ENCODE measurements at regions not wholly inside any gene's neighbourhood (a gene's known extent, or its start where the extent isn't known, plus 50 kb on each side); places are given as distances from the start of the nearest gene placed in this dataset.

DNA sequence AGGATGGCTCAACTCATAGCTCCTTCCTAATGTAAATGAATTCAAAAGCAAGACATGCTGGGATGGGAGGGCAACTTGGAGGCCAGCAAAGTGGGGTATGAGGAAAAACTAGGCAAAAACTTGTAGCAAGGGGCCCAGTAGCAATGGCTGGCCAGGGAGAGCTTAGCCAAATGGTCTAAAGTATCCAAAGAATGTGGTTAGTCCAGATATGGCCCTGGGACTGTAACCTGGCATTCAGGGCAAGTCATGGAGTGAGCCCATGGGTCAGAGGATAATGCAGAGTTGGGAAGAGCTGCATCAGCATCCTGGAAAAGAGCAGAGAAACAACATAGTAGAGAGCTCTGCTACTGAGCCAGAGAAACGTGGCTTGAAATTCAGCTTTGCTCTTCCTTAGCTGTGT, 191.7 kb downstream of the SUCLA2 start:
- H2AFZ ChIP-seq (ENCODE audit: control insufficient read depth, low read length) = no peak overlapping the region
- no peaks in the 10 kb centered on the region for H3K9me1 ChIP-seq (ENCODE audit: control insufficient read depth, extremely low read depth, insufficient read depth, low read length)
- dilution Hi-C loops (cut with MboI; ENCODE audit: extremely low pct_ligation_motif_present, low sequenced_read_pairs) = no loop called here
- no peaks in the 10 kb centered on the region for H3K4me1 ChIP-seq (ENCODE audit: control insufficient read depth, extremely low read depth, insufficient read depth, low read length)
- no peak for DNase-seq (ENCODE audit: low read depth, low spot score)
- H3K9ac ChIP-seq (ENCODE audit: control insufficient read depth, extremely low read depth, insufficient read depth, low read length) = no peak overlapping the region
- H3K79me2 ChIP-seq (ENCODE audit: control insufficient read depth, insufficient read depth, low read length) = no peaks in the 10 kb centered on the region
- FAIRE-seq = no peak
- TF ChIP-seq, protein P1, sequence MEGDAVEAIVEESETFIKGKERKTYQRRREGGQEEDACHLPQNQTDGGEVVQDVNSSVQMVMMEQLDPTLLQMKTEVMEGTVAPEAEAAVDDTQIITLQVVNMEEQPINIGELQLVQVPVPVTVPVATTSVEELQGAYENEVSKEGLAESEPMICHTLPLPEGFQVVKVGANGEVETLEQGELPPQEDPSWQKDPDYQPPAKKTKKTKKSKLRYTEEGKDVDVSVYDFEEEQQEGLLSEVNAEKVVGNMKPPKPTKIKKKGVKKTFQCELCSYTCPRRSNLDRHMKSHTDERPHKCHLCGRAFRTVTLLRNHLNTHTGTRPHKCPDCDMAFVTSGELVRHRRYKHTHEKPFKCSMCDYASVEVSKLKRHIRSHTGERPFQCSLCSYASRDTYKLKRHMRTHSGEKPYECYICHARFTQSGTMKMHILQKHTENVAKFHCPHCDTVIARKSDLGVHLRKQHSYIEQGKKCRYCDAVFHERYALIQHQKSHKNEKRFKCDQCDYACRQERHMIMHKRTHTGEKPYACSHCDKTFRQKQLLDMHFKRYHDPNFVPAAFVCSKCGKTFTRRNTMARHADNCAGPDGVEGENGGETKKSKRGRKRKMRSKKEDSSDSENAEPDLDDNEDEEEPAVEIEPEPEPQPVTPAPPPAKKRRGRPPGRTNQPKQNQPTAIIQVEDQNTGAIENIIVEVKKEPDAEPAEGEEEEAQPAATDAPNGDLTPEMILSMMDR (optimal IDR thresholded peaks at IDR 0.05 in 1 of 3, IDR thresholded peaks at IDR 0.05 in 1 of 3, conservative IDR thresholded peaks at IDR 0.05 in 1 of 3; ENCODE audit: extremely low read depth in 1 of 3, insufficient read depth in 2 of 3, low read length in 3 of 3) = no peak
- TF ChIP-seq EZH2 (IDR thresholded peaks at IDR 0.05; ENCODE audit: low read length) = no peak
- no peaks in the 10 kb centered on the region for H3K36me3 ChIP-seq (ENCODE audit: control insufficient read depth in 2 of 2, extremely low read depth in 1 of 2, insufficient read depth in 2 of 2, low read length in 2 of 2)
- H3K27me3 ChIP-seq (ENCODE audit: control insufficient read depth, extremely low read depth, insufficient read depth, low read length) = peaks cover 4% of the 10 kb centered on the region
- H3K27ac ChIP-seq (ENCODE audit: control insufficient read depth, insufficient read depth, low read length) = no peak overlapping the region
- H3K4me2 ChIP-seq (ENCODE audit: control insufficient read depth, extremely low read depth, insufficient read depth, low read depth, low read length) = no peak overlapping the region
- H3K9me3 ChIP-seq (ENCODE audit: control insufficient read depth, low read depth, low read length) = no peaks in the 10 kb centered on the region
- H4K20me1 ChIP-seq (ENCODE audit: control insufficient read depth, extremely low read depth, insufficient read depth, low read length) = no peaks in the 10 kb centered on the region
- no peak overlapping the region for H3K4me3 ChIP-seq (ENCODE audit: control insufficient read depth in 2 of 3, extremely low read depth in 1 of 3, insufficient read depth in 2 of 3, low read depth in 1 of 3, low read length in 3 of 3)

DNA sequence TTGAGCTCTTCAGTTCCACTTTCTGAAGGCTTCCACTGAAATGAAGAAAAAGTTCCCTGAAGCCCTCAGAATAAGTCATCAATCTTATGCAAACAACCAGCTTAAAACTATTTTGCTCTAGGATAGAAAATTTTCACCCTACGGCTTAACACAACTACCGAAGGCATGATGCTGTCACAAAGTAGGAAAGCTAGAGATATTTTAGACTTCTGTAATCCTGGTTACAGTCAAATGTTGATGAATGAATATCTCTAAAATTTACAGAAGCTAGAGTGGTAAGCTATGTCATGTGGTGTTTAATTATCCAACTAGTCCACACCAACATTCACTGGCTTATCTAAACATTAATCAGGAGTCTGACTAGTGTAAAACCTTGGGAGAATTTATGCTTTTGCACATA, 197.9 kb downstream of the SUCLA2 start:
- H3K27me3 ChIP-seq (ENCODE audit: control insufficient read depth, extremely low read depth, insufficient read depth, low read length) = no peaks in the 10 kb centered on the region
- no peak for FAIRE-seq
- TF ChIP-seq, protein P1 (optimal IDR thresholded peaks at IDR 0.05 in 1 of 3, IDR thresholded peaks at IDR 0.05 in 1 of 3, conservative IDR thresholded peaks at IDR 0.05 in 1 of 3; ENCODE audit: extremely low read depth in 1 of 3, insufficient read depth in 2 of 3, low read length in 3 of 3) = no peak
- no peak overlapping the region for H3K9ac ChIP-seq (ENCODE audit: control insufficient read depth, extremely low read depth, insufficient read depth, low read length)
- no peak overlapping the region for H3K4me2 ChIP-seq (ENCODE audit: control insufficient read depth, extremely low read depth, insufficient read depth, low read depth, low read length)
- H2AFZ ChIP-seq (ENCODE audit: control insufficient read depth, low read length) = no peak overlapping the region
- no peak for DNase-seq (ENCODE audit: low read depth, low spot score)
- H3K9me1 ChIP-seq (ENCODE audit: control insufficient read depth, extremely low read depth, insufficient read depth, low read length) = no peaks in the 10 kb centered on the region
- H3K9me3 ChIP-seq (ENCODE audit: control insufficient read depth, low read depth, low read length) = no peaks in the 10 kb centered on the region
- dilution Hi-C loops (cut with MboI; ENCODE audit: extremely low pct_ligation_motif_present, low sequenced_read_pairs) = no loop called here
- no peaks in the 10 kb centered on the region for H4K20me1 ChIP-seq (ENCODE audit: control insufficient read depth, extremely low read depth, insufficient read depth, low read length)
- H3K79me2 ChIP-seq (ENCODE audit: control insufficient read depth, insufficient read depth, low read length) = no peaks in the 10 kb centered on the region
- no peaks in the 10 kb centered on the region for H3K4me1 ChIP-seq (ENCODE audit: control insufficient read depth, extremely low read depth, insufficient read depth, low read length)
- H3K36me3 ChIP-seq (ENCODE audit: control insufficient read depth in 2 of 2, extremely low read depth in 1 of 2, insufficient read depth in 2 of 2, low read length in 2 of 2) = no peaks in the 10 kb centered on the region
- H3K4me3 ChIP-seq (ENCODE audit: control insufficient read depth in 2 of 3, extremely low read depth in 1 of 3, insufficient read depth in 2 of 3, low read depth in 1 of 3, low read length in 3 of 3) = no peak overlapping the region
- no peak overlapping the region for H3K27ac ChIP-seq (ENCODE audit: control insufficient read depth, insufficient read depth, low read length)
